ENCODE measurements at regions not wholly inside any gene's neighbourhood (a gene's known extent, or its start where the extent isn't known, plus 50 kb on each side); places are given as distances from the start of the nearest gene placed in this dataset.

DNA sequence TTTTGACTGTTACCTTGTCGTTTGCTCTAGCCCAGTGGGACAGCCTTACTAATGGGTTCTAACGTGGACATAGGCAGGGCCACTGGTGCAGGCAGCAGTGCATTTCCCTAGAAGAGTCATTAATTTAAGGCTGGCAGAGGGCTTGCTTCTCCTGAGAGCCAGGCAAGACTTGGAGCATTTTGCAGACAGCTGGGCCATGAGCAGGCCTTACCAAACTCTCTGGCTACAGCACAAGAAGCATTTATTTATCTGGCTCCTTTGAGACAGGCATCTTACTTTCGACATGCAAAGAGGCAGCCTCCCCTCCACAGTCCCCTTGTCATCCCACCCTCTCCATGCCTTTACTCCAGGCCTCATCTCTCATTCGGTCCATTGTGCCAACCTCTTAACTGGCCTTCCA, 139.9 kb downstream of the CSNK2A3 start (continued):
- TF ChIP-seq, protein P1, sequence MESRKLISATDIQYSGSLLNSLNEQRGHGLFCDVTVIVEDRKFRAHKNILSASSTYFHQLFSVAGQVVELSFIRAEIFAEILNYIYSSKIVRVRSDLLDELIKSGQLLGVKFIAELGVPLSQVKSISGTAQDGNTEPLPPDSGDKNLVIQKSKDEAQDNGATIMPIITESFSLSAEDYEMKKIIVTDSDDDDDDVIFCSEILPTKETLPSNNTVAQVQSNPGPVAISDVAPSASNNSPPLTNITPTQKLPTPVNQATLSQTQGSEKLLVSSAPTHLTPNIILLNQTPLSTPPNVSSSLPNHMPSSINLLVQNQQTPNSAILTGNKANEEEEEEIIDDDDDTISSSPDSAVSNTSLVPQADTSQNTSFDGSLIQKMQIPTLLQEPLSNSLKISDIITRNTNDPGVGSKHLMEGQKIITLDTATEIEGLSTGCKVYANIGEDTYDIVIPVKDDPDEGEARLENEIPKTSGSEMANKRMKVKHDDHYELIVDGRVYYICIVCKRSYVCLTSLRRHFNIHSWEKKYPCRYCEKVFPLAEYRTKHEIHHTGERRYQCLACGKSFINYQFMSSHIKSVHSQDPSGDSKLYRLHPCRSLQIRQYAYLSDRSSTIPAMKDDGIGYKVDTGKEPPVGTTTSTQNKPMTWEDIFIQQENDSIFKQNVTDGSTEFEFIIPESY (IDR thresholded peaks at IDR 0.05; ENCODE audit: extremely low read depth, insufficient replicate concordance, low read length) = no peak
- TF ChIP-seq CBX3 (IDR thresholded peaks at IDR 0.05; ENCODE audit: low read depth) (no peak), SRF (IDR thresholded peaks at IDR 0.05; ENCODE audit: low read depth) (no peak)
- TF ChIP-seq, protein P2, sequence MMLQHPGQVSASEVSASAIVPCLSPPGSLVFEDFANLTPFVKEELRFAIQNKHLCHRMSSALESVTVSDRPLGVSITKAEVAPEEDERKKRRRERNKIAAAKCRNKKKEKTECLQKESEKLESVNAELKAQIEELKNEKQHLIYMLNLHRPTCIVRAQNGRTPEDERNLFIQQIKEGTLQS (IDR thresholded peaks at IDR 0.05) = no peak

DNA sequence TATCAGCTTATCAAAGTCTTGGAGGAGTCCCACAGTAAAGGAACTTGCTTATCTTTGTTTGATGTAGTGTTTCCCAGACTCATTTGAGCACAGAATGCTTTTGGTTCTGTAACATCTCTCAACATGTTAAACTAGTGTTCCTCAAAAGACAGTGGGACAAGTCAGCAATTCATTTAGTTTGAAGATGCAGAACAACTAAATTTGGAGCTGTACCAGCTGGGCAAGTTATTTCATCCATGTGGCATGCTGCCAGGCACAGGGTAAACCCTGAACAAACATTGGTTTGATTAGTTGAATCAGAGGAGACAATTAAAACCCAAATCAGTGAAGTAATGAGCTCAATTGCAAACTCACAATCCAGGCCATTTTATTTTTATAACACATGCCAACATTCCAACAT, 141.2 kb downstream of the CSNK2A3 start:
- POLR2A ChIA-PET = no interaction called here
- Histone ChIP-seq H3K36me3 (ENCODE audit: control insufficient read depth in 1 of 2, insufficient read depth in 2 of 2, low read length in 2 of 2) (no peaks in the 10 kb centered on the region), H3K9me2 (ENCODE audit: insufficient read depth) (no peaks in the 10 kb centered on the region), H3K27me3 (ENCODE audit: insufficient read depth, low read length) (no peaks in the 10 kb centered on the region), H4K20me1 (ENCODE audit: insufficient read depth) (no peaks in the 10 kb centered on the region), H3K79me2 (ENCODE audit: insufficient read depth, low read length) (no peaks in the 10 kb centered on the region), H3K9me3 (ENCODE audit: control insufficient read depth in 1 of 2, insufficient read depth in 1 of 2, low read depth in 1 of 2, low read length in 2 of 2) (no peaks in the 10 kb centered on the region), H3K9ac (ENCODE audit: low read length) (no peak overlapping the region), H3K4me2 (ENCODE audit: low read length) (no peak overlapping the region), H2AFZ (ENCODE audit: low read depth, low read length, poor library complexity, severe bottlenecking) (no peak overlapping the region), H3K4me1 (ENCODE audit: control insufficient read depth in 1 of 2, insufficient read depth in 2 of 2, low read length in 2 of 2) (no peaks in the 10 kb centered on the region), H3K4me3 (replicated peaks in 1 of 2; ENCODE audit: low read depth in 1 of 2, low read length in 2 of 2) (no peak overlapping the region), H3K27ac (ENCODE audit: low read depth, low read length) (no peak overlapping the region)
- ATAC-seq (no peak), DNase-seq (ENCODE audit: low read depth, low spot score) (no peak)
- RAD21 ChIA-PET (ENCODE audit: low non-redundant PET in 1 of 2, low total read pairs in 2 of 2, uncharacterized antibody in 2 of 2, unreplicated experiment in 2 of 2) = no interaction called here
- CTCF ChIA-PET = interaction anchor here (1.0 kb wide), 1 partner anchor 184 kb away, joined by 4 read pairs; no protein-coding TSS in a partner anchor
- intact Hi-C loops (cut with micrococcal nuclease) = no loop called here
- BruUV-seq (replicated peaks) = no TSS peak
- TF ChIP-seq EZH2phosphoT487 (IDR thresholded peaks at IDR 0.05; ENCODE audit: borderline replicate concordance) (no peak), POLR2AphosphoS5 (IDR thresholded peaks at IDR 0.05; ENCODE audit: low read depth, low read length) (no peak), SP1 (IDR thresholded peaks at IDR 0.05; ENCODE audit: low read depth) (no peak), EZH2 (IDR thresholded peaks at IDR 0.05) (no peak), ZNF274 (IDR thresholded peaks at IDR 0.05; ENCODE audit: low read depth, low read length) (no peak), FOSL1 (IDR thresholded peaks at IDR 0.05; ENCODE audit: low read depth) (no peak), EGR1 (IDR thresholded peaks at IDR 0.05; ENCODE audit: low read depth) (no peak), TCF7L2 (IDR thresholded peaks at IDR 0.05; ENCODE audit: borderline replicate concordance, extremely low read depth, insufficient read depth, insufficient read length) (no peak)
- TF ChIP-seq, protein P3, sequence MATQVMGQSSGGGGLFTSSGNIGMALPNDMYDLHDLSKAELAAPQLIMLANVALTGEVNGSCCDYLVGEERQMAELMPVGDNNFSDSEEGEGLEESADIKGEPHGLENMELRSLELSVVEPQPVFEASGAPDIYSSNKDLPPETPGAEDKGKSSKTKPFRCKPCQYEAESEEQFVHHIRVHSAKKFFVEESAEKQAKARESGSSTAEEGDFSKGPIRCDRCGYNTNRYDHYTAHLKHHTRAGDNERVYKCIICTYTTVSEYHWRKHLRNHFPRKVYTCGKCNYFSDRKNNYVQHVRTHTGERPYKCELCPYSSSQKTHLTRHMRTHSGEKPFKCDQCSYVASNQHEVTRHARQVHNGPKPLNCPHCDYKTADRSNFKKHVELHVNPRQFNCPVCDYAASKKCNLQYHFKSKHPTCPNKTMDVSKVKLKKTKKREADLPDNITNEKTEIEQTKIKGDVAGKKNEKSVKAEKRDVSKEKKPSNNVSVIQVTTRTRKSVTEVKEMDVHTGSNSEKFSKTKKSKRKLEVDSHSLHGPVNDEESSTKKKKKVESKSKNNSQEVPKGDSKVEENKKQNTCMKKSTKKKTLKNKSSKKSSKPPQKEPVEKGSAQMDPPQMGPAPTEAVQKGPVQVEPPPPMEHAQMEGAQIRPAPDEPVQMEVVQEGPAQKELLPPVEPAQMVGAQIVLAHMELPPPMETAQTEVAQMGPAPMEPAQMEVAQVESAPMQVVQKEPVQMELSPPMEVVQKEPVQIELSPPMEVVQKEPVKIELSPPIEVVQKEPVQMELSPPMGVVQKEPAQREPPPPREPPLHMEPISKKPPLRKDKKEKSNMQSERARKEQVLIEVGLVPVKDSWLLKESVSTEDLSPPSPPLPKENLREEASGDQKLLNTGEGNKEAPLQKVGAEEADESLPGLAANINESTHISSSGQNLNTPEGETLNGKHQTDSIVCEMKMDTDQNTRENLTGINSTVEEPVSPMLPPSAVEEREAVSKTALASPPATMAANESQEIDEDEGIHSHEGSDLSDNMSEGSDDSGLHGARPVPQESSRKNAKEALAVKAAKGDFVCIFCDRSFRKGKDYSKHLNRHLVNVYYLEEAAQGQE (IDR thresholded peaks at IDR 0.05; ENCODE audit: low read depth) = no peak
- TF ChIP-seq, protein P4, sequence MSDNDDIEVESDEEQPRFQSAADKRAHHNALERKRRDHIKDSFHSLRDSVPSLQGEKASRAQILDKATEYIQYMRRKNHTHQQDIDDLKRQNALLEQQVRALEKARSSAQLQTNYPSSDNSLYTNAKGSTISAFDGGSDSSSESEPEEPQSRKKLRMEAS (IDR thresholded peaks at IDR 0.05) = no peak
- TF ChIP-seq, protein P2 (IDR thresholded peaks at IDR 0.05) = no peak
- TF ChIP-seq, protein P1 (IDR thresholded peaks at IDR 0.05; ENCODE audit: extremely low read depth, insufficient replicate concordance, low read length) = no peak

All from HCT116 (cell line).